RCC 7860 (cell line): ENCODE measurements at regions not wholly inside any gene's neighbourhood (a gene's known extent, or its start where the extent isn't known, plus 50 kb on each side); places are given as distances from the start of the nearest gene placed in this dataset.
"Not testable (repeated sequence)": the region's sequence is repeated elsewhere in the genome, so short reads cannot be mapped to it uniquely, and the experiment has no call there.

Experiments used
- DNase-seq: peaks from one replicate; pipeline ENCODE4 v3.0.0-alpha.2; 2015; ENCODE audit warnings: low spot score
- FAIRE-seq: peaks from 2 replicates; lab custom pipeline; 2012; peaks lifted over from hg19 to GRCh38; lab: Jason Lieb, UNC

DNA sequence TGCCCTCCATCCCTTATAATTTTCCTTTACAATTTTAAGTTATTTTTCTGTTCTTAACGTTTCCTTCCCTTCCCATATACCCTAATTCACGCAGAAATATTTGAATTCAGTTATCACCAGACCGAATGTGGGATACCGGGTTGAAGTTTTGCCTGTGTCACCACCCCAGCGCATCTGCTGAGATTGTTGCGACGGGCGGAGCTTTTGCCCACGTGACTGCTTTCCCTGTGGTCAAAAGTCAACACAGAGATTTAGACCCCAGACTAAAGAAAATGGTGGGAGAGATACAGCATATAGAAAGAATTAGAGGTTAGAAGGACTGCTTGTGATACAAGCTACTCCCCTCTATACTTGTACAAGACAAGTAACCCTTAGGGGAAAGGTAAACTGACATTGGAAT lies 326.4 kb upstream of the CTNND2 start:
- no peak for FAIRE-seq
- no peak for DNase-seq

DNA sequence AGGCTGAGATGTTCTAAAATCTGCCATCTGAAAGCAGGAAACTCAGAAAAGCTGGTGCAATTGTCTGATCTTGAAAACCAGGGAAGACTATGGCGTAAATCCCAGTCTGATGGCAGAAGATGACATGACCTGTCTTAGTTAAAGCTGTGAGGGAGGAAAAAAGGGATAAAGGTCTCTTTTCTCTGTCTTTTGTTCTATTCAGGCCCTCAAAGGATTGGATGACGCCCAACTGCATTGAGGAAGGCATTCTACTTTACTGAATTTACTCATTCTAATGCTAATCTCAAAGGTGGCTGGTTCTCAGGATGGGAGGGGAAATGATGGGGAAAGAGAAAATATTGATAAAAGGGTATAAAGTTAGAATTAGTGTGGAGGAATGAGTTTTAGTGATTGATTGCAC lies 312.8 kb upstream of the CTNND2 start:
- FAIRE-seq (no peak), DNase-seq (no peak)

DNA sequence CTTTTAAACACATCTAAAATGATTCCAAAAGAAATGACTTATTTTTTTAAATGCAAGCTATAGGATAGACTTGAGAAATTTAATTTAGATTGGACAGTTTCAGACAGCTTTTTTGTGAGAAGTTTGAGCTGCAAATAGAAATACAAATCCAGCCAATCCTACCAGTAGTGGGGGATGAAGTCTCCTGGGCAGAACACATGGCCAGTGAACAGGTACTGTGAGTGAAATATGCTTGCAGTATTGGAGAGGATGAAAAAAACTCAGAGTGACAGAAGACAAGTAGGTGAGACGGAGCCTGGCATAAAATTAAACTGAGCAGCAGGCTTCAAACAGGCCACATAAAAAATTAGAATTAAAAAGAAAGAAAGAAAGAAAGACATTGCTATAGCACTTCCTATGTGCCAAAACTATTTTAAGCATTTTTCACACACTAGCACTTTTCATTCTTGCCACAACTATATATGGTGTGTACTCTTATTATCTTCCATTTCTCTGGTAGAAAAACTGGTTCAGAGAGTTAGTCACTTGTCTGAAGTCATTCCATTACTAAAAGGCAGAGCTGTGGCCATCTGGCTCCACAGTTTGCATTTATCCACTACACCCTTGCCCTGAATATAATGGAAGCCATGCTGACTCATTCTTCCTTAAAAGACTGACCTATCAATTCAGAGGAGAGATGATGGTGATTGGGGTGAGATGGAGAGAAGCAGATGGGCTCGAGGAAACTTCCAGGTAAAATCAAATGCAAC lies 310.2 kb upstream of the CTNND2 start:
- DNase-seq (no peak), FAIRE-seq (no peak)

DNA sequence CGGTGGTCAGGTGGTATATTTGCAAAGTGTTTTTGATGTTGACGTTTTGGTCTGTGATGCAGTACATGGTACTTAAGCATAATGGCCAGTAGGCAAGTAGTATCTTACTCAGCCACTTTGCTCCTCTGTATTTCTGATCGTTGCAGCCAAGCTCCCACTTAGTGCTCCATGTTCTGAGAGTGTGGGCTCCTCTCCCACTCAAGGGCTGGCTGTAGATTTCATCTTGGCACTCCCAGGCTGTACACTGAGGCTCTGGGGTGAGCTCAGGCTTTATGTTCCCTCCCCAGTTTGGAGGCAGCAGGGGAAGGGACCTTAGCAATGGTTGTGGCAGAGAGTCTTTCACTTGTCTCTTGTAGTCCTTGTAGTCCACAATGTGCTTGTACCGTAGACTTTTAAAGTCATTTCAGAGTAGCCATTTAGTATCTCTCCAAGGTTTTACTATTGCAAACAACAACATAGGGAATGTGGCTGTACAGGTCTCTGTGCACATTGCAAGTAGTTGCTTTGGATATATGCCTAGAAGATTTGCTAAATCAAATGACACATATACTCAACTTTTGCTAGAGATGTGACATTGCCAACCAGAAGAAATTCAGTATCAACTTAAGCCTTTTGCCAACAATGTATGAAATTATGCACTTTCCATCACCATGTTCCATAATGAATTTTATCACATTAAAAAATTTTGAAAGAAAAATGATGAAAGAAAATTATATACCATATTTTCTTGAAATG lies 304.3 kb upstream of the CTNND2 start:
- no peak for DNase-seq
- no peak for FAIRE-seq

DNA sequence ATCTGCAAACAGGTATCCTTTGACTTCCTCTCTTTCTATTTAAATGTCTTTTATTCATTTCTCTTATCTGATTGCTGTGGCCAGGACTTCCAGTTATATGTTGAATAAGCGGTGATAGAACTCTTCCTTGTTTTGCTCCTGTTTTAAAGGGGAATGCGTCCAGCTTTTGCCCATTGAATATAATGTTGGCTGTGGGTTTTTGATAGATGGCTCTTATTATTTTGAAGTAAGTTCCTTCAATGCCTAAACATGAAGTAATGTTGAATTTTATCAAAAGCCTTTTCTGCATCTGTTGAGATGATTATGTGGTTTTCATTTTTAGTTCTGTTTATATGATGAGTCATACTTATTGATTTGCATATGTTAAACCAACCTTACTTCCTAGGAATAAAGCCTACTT lies 300.5 kb upstream of the CTNND2 start:
- no peak for FAIRE-seq
- no peak for DNase-seq

DNA sequence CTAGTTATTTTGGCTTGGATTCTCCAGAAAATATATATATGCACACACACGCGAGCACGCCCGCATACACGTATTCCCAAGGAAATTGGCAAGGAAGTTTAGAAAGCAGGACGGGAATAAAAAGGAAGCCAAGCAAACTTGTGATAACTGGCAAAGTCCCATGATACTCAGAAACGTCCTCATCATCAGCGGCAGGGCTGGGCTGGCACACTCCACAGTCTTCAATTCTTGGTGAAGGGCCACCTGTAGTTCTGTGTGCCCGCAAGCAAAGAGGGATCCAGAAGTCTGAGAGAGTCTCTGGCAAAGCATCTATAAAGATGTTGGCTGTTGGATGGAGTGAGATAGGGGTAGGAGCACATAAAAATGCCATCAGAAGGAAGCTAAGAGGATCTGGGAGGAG lies 289.3 kb upstream of the CTNND2 start:
- DNase-seq, result no peak
- FAIRE-seq, result no peak

DNA sequence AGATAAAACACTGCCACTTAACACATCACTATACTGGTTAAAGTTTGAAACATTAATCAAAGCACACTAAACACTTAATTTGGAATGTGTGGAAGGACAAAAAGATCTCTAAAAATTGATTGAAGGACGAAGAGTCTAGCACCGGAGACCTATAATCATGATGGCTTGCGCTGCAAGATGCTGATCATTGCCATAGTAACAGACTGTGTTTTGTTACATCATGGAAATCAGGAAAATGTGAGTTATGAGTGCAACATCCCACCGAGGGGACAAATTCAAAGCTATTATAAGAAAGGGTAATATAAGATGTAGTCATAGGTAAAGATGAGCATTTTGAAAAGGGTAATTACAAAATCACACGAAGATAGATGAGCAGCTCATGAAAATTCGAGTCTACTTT lies 278.8 kb upstream of the CTNND2 start:
- FAIRE-seq (no peak), DNase-seq (no peak)

DNA sequence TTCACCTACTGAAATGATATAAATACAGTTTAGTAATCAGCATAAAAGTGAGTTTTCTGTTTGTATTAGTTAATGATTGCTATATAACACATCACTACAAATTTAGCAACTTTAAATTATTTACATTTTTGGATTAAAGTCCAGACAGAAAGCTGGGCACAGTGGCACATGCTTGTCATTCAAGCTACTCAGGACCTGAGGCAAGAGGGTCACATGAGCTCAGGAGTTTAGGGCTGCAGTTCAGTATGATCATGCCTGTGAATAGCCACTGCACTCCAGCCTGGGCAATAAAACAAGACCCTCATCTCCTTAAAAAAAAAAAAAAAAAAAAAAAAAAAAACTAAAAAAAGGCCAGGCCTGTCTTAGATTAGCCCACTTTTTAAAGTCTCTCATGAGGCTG lies 273.6 kb upstream of the CTNND2 start:
- no peak for FAIRE-seq
- DNase-seq, result no peak

DNA sequence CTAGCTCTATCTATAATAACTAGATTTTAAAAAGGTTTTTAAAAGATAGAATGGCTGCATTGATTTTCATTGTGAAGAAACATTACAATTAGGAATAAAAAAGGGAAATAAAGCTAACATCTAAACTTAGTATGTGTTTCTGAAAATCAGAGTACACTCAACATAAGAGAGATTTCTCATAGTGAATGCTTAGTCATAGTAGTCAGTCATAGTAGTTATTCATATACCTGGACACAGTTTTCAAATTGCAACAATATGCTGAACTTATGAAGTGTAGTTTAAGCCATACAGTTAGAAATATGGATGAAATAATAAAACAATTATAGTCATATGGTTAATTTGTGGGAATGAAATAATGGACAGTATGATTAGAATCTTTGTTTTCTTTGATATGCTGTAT lies 273.0 kb upstream of the CTNND2 start:
- DNase-seq, result no peak
- no peak for FAIRE-seq

DNA sequence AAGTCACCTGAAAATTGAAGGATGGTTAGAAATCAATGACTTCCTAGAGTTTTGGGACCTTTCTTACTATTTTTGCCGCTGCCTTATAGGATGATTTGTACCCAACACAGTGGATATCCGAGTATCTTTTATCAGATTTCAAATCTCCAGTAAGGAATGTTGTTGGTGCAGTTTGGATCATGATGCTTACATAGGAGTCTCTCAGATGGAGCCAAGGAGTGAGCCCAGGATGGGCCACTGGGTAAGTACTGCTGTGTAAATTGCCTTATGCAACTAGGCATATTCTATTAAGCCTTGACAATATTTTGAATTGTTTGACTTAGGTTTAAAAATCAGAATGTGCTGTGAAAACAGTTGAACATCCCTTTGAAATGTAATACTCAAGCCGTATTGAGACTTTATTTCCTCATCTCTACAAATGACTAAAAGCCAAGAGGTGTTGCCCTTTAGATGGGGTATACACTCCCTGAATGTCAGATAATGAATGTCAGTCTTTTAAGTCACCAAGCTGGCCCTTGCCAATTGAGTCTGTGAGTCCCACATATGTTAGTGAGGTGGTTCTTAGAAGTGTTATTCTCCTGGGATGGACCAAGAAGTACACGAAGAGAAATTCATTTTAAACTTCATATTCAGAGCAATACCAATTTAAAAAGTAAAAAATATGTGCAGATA lies 271.8 kb upstream of the CTNND2 start:
- DNase-seq (no peak), FAIRE-seq (no peak)

DNA sequence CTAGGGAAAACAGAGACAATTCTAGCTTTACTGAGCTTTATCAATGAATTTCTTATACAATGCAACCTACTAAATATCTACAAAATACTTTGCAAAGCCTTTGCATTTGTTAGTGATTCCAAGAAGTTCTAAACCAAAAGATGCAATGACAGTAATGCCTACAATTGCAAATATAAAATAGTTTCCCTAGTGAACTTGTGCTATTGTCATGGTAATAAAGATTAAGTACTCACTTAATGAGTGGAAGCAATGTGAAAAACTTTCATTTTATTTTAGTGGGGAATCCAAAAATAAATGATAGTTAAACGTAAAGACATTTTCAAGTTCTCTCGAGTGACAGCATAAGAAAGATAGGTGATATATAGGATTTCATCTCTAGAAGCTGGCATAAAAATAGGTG lies 270.5 kb upstream of the CTNND2 start:
- DNase-seq (no peak), FAIRE-seq (no peak)

DNA sequence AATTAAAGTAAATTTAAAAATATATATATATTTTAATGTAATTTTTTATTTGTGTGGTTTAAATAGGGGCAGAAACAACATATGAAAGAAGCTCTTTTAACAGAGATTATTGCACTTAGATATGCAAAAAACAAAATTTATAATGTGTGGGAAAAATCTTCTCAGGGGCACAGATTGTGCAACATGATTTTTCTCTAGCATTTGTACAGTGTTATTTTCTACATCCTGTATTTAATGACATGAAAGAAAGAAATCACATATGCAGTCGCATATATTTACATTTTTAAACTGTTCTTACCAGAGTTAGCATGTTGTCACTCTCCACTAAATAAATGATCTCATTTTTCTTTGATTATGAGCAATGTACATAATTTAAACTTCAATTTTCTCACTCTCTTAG lies 265.3 kb upstream of the CTNND2 start:
- DNase-seq, result no peak
- no peak for FAIRE-seq

DNA sequence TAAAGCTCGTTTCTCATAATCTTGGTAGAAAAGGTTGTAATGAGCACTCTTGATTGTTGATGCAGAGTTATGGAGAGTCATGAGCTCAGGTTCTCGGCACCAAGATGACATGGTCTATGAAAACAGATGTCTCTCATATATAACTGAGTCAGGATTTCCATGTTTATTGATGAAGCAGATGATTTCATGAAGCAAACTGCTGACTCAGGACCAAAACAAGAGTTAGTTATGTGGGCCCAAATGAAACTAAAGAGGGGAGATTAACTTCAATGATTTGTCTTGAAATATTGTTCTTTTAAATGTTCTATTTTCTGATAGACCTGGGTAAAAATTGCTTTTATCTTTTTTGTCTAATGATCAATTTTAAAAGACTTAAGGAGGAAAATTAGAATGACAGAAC lies 258.6 kb upstream of the CTNND2 start:
- FAIRE-seq (no peak), DNase-seq (no peak)

DNA sequence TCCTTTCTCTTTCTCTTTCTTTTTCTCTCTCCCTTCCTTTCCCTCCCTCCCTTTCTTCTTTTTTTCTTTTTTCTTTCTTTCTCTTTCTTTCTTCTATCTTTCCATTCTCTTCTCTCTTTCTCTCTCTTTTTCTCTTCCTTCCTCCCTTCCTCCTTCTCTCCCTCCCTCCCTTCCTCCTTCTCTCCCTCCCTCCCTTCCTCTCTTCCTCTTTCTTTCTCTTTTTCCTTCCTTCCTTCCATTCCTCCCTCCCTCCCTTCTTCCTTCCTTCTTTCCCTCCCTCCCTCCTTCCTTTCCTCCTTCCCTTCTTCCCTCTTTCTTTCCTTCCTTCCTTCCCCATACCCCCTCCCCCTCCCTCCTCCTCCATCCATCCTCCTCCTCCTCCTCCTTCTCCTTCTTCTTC lies 243.3 kb upstream of the CTNND2 start:
- DNase-seq, result no peak
- no peak for FAIRE-seq

DNA sequence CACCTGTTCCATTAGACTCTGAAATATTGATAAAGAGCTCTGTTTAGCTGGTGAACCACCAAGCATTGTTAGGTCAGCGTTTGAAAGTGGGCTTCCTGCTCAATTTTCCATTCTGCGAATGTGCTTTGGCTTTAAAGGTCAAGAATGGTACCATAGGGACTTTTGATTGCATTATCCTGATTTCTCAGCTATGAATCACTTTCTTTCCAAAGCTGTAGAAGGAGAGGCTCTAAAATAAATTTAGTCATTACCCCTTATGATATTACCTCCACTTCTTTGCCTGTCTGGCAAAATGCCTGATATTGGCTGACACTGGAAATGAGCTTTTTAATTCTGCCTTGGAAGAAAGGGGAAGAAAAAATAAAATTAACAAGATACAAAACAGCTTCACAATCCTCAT lies 237.2 kb upstream of the CTNND2 start:
- no peak for FAIRE-seq
- DNase-seq, result no peak

DNA sequence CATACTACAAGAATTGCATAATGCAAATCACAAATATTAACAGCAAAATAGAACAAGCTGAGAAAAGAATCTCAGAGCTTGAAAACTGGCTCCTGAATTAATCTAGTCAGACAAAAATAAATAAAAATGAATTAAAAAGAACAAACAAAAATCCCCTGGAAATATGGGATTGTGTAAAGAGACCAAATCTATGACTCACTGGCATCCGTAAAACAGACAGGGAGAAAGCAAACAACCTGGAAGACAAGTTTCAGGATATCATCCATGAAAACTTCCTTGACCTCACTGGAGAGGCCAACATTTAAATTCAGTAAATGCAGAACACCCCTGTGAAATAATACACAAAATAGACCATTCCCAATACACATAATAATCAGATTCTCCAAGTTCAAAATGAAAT lies 229.3 kb upstream of the CTNND2 start:
- FAIRE-seq (no peak), DNase-seq (no peak)

DNA sequence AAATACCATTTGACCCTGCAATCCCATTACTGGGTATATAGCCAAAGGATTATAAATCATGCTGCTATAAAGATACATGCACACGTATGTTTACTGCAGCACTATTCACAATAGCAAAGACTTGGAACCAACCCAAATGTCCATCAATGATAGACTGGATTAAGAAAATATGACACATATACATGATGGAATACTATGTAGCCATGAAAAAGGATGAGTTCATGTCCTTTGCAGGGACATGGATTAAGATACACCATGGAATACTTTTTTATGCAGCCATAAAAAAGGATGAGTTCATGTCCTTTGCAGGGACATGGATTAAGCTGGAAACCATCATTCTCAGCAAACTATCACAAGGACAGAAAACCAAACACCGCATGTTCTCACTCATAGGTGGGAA lies 226.8 kb upstream of the CTNND2 start:
- FAIRE-seq, DNase-seq: not testable (repeated sequence)

DNA sequence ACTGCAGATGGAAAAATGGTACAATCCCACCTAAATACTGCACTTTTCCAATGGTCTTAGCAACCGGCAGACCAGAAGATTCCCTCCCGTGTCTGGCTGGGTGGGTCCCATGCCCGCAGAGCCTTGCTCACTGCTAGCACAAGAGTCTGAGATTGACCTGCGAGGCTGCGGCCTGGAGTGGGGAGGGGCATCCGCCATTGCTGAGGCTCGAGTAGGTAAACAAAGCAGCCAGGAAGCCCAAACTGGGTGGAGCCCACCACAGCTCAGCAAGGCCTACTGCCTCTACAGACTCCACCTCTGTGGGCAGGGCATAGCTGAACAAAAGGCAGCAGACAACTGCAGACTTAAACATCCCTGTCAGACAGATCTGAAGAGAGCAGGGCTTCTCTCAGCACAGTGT lies 221.6 kb upstream of the CTNND2 start:
- DNase-seq (no peak), FAIRE-seq (no peak)

DNA sequence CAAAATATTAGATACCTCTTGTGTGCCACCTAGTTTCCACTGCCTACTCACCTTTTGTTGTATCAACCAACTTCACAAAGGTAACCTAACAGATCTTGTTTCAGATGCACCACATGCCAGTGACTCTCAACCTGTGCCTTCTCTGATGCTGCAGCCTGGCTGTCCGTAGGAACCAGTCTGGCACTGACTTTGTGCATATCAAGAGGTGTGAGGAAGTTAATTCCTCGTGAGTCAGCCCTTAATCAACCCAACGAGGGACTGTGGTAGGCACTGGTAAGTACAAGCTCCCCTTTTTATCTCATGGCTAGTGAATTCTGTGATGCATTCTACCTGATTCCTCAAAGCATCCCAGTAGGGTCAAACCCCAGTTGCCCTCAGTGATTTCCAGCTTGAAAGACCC lies 215.4 kb upstream of the CTNND2 start:
- DNase-seq (no peak), FAIRE-seq (no peak)

DNA sequence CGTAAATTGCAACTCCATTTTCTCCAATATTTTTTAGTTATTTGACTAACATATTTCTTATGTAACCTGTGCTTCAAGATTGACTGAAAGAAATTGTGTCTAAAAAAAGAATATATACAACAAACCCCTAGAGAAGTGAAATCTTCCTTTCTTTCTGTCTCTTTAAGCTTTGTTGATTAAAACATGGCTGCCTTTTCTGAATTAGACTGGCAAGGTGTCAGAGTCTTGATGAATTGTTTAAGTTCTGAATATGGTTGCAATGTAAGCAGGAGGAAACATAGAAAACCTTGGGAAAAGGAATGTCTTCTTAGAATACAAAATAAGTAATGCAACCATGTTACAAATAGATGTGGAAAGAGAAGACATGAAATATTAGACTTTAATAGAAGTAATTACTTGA lies 209.8 kb upstream of the CTNND2 start:
- DNase-seq (no peak), FAIRE-seq (no peak)

DNA sequence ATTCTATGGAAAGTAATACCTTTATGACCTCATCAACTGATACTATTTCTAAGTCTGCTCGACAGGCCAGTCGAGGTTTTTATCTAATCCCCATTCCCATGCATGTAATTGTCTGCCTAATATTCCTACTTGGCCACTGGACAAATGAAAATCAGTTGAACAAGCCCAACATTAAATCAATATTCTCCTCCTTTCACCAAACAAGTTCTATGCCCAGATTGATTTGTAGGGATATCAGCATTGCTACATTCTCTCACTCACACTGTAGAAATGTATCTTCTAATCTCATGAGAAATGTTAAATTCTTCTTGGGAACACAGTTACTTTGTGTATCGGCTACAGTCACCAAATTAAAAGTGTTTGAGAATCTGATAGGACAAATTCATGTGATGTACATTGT lies 208.8 kb upstream of the CTNND2 start:
- DNase-seq (no peak), FAIRE-seq (no peak)

DNA sequence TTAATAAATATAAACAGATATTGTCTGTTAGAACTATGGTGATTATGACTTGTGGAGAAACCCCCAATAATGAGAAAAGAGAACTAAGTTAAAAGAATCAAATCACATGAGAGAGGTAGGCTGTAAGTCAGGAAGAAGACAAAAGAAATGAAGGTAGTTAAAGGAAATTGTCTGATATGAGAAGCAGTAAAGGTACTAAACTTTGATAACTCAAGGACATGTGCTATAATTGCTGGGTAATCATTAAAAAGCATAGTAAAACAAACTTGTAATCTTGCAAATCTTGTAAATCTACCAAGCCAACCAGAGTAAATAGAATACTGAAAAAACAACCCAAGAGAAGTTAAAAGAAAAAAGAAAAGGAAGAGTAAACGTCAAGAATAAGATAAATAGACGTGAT lies 207.0 kb upstream of the CTNND2 start:
- DNase-seq (no peak), FAIRE-seq (no peak)
